GM13977 (cell line): ENCODE measurements at regions not wholly inside any gene's neighbourhood (a gene's known extent, or its start where the extent isn't known, plus 50 kb on each side); places are given as distances from the start of the nearest gene placed in this dataset.

Experiments
- DNase-seq: peaks from one replicate; pipeline ENCODE4 v3.0.0; 2012; ENCODE audit warnings: low spot score
- in situ Hi-C: fragments of 300-500 bp; cut with MboI; formaldehyde crosslinking; loops from one replicate; pipeline ENCODE4 v1.12.0; 2022; ENCODE audit warnings: low sequenced_read_pairs, low pct_unique_long_range_greater_than_20kb, mixed read lengths, inconsistent platforms; ENCODE audit not compliant: unreplicated experiment
- TF ChIP-seq, protein P1 (sequence below): IDR thresholded peaks from 2 replicates; pipeline ENCODE4 v1.5.1; 2012; ENCODE audit warnings: mild to moderate bottlenecking, control low read depth; ENCODE audit not compliant: insufficient read depth; ENCODE audit errors: extremely low read depth, missing control alignments

DNA sequence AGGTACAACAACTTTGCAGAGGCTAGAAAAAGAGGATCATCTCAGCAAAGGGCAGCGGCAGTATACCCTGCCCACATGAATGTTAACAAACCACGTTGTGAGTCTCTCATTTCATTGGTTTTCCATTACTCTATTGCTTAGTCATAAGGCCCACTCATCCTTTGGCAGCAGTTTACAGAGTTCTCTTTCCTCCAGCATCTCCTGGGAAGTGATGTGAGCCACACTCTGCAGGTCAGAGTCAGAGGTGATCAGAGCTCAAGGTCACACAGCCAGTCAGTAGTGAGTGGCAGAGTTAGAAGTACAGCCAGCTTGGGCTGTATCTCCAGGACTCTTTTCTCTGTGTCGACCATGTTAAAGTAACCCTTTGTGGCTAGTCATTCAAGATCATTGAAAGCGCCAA is 599.6 kb upstream of the GRAMD2B start:
- in situ Hi-C loops = no loop called here
- DNase-seq = no peak
- TF ChIP-seq, protein P1, sequence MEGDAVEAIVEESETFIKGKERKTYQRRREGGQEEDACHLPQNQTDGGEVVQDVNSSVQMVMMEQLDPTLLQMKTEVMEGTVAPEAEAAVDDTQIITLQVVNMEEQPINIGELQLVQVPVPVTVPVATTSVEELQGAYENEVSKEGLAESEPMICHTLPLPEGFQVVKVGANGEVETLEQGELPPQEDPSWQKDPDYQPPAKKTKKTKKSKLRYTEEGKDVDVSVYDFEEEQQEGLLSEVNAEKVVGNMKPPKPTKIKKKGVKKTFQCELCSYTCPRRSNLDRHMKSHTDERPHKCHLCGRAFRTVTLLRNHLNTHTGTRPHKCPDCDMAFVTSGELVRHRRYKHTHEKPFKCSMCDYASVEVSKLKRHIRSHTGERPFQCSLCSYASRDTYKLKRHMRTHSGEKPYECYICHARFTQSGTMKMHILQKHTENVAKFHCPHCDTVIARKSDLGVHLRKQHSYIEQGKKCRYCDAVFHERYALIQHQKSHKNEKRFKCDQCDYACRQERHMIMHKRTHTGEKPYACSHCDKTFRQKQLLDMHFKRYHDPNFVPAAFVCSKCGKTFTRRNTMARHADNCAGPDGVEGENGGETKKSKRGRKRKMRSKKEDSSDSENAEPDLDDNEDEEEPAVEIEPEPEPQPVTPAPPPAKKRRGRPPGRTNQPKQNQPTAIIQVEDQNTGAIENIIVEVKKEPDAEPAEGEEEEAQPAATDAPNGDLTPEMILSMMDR = no peak

DNA sequence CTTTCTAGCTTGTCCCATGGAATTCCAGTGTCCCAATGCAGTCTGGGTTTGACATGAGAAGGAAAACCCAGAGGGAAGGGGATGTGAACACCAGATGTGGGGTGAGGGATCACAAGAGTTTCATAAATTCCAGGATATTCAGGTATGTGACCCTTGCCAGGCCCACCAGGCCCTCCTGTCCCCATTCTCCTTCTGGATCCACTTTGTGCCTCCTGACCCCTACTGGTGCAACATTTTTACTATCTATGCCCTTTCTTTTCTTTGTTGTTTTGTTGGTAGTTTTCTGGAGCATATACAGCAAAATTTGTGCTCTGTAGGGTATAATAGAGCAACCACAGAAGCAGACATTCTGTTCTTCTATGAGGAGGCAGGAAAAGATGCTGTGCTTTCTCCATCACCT is 597.0 kb upstream of the GRAMD2B start:
- no peak for DNase-seq
- TF ChIP-seq, protein P1 = peak; percentile 6
- in situ Hi-C loops = no loop called here

DNA sequence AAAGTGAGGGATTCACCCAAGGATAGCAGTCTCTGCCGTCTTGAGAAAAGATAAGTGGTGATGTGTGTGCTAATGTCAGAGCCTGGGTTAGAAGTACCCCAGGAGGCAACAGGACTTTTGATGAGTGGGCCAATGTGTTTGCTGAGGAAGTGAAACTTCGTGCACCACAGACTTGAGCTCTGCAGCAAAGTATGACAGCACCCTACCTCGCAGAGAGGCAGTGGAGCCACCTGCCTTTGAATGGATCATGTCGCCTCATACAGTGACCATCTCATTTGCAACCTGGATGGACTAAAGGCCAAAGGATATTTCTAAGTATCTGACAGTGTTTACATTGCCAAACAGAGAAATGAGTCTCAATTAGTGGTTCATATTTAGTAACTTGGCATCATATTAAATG is 593.9 kb upstream of the GRAMD2B start:
- DNase-seq = peak; percentile 17
- TF ChIP-seq, protein P1 = peak; percentile 14
- in situ Hi-C loops = no loop called here

DNA sequence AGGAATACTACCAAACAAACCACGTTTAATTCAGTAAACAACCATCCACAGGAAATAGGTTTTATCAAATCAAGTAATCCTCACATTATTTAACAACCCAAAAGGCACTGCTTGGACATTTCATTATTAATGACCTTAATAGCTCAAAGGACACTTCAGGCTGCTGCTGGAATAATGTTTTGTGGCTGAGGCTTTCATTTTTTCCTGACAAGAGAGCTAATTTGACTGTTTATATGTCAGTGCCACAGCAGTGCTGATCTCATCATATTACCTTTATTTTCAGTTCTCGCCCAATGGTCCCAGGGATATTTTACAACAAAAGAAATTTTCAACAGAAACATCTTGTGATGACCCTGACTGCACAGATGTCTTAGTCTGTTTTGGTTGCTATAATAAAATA is 589.8 kb upstream of the GRAMD2B start:
- in situ Hi-C loops = no loop called here
- no peak for DNase-seq
- TF ChIP-seq, protein P1 = no peak

DNA sequence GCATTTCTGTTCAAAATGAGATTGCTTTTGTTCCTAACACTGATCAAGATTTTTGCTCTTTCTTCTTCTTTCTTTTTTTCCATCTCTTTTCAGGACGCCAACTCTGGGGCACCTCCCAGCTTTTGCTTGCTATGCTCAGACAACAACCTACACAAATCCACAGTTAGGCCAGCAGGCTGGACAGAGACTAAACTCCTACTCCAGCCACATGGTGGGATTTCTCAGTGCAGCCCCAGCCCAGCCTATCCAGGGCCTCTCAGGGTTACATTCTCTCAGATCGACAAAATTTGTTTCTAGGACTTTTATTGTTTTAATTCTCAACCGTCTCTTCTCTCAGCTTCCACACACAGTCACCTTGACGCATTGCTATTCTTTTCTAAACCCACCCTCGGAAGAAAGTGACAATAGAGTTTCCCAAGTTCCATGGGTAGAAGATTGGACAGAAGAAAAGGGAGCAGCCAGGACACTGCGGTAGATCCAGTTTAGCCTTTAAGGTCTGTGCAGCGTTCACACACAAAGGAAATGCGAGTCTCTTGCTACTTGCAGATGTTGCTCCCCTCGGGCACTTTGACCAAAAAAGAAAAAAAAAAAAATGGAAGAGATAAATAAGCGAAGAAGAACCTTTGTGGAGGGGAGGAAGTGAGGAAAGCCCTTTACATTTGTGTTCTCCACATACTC is 588.6 kb upstream of the GRAMD2B start:
- in situ Hi-C loops = no loop called here
- DNase-seq = no peak
- TF ChIP-seq, protein P1 = no peak

DNA sequence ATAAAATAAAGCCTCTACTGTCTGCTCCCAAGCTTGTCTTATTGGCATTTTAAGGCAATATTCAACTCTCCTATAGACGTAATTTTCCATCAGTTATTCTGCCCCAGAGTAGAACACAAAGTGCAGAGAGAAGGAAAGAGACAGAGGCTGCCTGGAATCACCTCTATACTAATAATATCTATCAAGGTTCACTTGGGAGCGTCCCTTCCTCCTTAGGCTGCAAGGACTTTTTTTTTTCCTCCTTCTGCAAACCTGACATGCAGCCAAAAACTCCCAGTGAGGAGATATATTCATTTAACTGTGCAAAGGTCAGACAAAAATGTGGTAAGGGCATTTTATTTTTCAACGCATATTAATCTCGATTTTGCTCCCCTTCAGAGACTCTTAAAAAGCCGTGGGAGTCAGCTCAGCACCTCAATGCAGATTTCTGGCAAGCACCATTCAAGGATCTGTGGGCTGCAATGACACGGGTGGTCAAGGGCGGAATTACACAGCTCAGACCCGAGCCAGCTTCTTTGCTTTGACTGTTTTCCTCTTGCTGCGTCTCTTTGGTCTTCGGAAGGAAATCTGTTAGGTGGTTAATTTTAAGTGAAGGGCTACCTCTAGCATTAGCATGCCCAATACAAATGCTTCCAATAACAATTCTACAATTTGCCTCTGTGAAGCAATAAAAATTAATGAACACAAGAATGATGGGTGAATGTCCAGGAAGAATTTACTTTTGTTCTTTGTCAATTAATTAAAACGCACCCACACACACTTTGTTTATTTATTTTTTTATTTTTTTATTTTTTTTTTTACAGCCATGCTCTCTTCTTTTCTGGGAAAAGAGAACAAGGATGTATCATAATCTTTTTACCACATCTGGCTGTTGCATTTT is 587.7 kb upstream of the GRAMD2B start:
- TF ChIP-seq, protein P1 = peak; percentile 53
- in situ Hi-C loops = no loop called here
- DNase-seq = peak; percentile 19
